GM10266 (cell line): ENCODE measurements at regions not wholly inside any gene's neighbourhood (a gene's known extent, or its start where the extent isn't known, plus 50 kb on each side); places are given as distances from the start of the nearest gene placed in this dataset.

Source experiments
- DNase-seq: peaks from one replicate; pipeline ENCODE4 v3.0.0; 2012; ENCODE audit errors: extremely low spot score
- TF ChIP-seq, protein P1 (sequence below): IDR thresholded peaks from 2 replicates; pipeline ENCODE4 v1.5.1; 2012; ENCODE audit warnings: mild to moderate bottlenecking, low read depth; ENCODE audit not compliant: control insufficient read depth, insufficient read depth; ENCODE audit errors: missing control alignments

DNA sequence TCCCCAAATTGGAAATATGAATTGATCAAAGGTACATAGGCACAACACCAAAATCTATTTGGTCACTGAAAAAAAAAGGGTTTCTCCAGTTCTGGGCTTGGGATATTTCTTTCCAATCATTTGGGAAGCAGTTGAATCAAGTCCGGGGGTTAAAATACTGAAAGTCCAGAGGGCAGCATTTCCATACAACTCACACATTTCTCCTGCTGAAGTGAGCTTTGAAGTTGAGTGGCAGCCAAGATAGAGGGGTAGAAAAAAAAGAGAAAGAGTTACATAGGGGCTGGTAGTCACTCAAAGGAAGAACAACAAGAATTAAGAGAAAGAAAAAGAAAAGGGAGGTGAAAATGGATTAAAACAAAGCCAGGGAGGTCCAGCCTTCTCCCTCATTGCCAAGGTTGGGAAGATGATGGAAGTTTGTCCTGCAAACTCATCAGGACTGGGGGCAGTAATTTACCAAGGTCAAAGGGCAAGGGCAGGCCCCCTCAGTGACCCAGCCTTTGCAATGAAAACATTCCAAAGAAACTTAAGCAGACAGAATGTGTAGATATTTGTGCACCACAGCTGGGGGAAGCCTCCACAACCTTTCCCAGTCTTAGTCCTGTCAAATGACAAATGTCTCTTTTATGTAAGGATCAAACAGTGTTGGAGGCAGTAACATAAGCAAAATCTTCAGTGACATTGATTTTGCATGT is 525.3 kb upstream of the JARID2 start:
- DNase-seq, result no peak

DNA sequence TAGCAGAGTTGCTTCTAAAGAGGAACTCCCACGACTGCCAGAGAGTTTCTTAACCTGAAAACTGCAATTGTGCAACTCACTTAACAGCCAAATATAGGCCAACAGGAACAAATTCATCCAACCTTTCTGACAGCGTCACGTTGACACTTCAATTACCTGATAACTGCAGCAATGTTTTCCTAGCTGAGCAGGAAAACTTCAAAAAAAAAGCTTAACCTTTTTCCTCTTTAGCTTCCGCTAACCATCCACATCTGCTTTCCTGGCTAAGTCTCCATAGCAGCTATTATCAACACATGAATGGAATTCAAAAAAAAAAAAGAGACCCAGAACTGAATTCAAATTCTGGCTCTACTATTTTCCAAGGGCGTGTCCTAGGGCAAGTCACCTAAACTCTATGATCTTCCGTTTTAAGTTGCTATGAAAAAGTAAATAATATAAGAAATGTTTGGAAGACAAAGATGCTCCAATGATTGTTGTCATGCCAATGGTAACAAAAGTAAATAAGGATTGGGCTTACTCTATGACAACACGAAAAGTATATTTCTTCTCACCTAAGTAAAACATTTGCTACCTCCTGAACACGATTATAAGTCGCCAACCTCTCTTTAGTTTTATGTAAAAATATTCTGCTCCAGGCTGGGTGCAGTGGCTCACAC is 524.6 kb upstream of the JARID2 start:
- TF ChIP-seq, protein P1, sequence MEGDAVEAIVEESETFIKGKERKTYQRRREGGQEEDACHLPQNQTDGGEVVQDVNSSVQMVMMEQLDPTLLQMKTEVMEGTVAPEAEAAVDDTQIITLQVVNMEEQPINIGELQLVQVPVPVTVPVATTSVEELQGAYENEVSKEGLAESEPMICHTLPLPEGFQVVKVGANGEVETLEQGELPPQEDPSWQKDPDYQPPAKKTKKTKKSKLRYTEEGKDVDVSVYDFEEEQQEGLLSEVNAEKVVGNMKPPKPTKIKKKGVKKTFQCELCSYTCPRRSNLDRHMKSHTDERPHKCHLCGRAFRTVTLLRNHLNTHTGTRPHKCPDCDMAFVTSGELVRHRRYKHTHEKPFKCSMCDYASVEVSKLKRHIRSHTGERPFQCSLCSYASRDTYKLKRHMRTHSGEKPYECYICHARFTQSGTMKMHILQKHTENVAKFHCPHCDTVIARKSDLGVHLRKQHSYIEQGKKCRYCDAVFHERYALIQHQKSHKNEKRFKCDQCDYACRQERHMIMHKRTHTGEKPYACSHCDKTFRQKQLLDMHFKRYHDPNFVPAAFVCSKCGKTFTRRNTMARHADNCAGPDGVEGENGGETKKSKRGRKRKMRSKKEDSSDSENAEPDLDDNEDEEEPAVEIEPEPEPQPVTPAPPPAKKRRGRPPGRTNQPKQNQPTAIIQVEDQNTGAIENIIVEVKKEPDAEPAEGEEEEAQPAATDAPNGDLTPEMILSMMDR, result no peak
- DNase-seq, result no peak

More for the DNA sequence above, 525.3 kb upstream of the JARID2 start:
- TF ChIP-seq, protein P1, result no peak

DNA sequence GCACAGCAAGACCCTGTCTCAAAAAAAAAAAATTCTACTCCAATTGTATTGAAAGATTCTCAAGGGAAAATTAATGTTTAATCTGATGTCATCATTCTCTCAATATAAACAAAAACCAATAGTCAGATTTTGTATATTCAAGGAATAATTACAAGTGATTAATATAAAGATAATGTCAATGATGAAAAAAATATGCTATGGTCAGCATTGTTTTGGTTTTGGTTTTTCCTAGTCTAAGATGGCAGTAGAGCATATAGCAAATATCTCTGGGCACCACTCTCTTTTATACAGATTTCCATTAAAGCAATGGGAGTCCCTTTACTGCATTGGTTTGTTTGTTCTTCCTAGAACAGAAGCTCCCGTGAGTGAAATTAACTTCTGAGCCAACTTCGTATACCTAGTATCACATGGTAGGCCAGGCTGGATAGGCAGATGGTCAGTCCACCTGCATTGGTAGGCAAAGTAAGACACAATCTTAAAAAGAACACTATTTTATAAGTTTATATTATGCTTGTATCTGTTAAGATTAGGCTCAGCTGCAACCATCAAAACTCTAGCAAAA is 523.8 kb upstream of the JARID2 start:
- DNase-seq, result no peak
- TF ChIP-seq, protein P1, result no peak

DNA sequence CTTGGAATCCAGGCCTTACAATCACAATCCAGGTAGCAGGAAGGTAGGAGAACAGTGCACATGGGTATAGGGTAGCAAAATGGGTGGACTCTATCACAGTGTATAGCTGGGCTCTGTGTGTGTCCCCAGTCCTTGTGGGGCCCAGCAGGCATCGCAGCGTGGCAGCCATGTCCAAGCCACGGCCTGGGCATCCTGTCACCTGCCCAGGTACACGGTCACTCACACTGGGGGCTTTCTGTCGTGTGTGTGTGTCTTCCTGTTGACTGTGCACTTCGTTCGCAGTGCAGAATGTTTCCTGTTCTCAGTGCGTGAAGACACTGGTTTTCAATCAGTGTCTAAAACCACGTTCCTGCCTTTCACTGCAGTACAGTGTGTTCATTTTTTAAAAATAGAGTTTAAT is 523.2 kb upstream of the JARID2 start:
- TF ChIP-seq, protein P1, result no peak
- DNase-seq, result no peak

DNA sequence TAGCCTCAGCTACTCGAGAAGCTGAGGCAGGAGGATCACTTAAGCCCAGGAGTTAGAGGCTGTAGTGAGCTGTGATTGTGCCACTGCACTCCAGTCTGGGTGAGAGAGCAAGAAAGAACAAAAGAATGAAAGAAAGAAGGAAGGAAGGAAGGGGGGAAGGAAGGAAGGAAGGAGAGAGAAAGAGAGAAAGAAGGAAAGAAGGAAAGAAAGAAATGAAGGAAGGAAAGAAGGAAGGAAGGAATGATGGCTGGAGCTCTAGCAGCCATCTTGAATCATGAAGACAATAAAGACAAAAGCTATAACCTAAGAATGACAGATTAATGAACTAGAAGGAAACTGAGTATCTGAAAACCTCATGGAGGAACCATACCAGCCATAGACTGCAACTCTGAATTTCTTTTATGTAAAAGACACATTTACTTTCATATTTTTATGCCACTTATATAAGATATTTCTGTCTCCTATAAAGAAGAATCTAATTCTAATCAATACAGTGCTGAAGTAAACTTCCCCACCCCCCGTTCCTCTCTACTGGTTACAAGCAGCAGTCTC is 522.3 kb upstream of the JARID2 start:
- TF ChIP-seq, protein P1, result no peak
- no peak for DNase-seq

DNA sequence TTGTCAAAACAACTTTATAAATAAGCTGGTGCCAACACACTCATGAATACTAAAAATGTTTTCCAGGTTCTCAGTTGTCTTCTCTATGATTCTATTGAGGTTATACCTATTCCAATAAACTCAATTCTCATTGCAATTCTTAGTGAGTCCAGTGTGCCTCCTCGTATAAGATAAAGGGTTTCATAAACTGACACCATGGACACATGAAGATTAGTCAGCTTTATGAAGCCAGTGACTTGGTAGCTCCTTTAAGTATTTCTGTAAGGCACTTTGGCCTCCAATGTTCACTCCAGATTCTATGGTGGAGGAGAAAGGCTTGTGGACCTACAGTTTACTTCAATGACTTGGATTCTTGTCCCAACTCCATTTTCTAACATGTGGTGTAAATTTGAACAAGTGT is 521.3 kb upstream of the JARID2 start:
- TF ChIP-seq, protein P1, result no peak
- DNase-seq, result no peak

DNA sequence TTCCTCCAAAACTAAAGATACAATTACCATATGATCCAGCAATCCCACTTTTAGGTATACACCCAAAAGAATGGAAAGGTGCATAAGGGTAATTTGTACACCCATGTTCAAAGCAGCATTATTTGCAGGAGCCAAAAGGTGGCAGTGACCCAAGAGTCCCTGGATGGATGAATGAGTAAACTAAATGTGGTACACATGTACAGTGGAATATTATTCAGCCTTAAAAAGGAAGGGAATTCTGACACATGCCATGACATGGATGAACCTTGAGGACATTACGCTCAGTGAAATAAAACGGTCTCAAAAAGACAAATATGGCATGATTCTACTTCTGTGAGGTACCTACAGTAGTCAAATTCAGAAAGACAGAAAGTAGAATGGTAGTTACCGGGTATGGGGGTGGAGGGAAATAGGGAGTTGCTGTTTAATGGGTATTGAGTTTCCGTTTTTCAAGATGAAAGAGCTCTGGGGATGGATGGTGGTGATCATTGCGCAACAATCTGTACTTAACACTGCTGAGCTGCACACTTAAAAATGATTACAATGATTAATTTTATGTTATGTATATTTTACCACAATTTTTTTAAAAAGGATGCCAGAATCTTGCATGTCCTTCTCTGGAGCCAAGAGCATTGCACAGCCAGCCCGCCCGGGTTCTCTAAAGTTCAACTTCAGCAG is 518.9 kb upstream of the JARID2 start:
- DNase-seq, result no peak
- TF ChIP-seq, protein P1, result no peak
